Memory B cell (primary cell): ENCODE measurements at regions not wholly inside any gene's neighbourhood (a gene's known extent, or its start where the extent isn't known, plus 50 kb on each side); places are given as distances from the start of the nearest gene placed in this dataset.
A peak's percentile ranks its signal among the peaks of the same experiment; 100 is the strongest.

Source experiments
- ATAC-seq: fragments of 150-1000 bp; cut with Tn5 transposase; 2 replicates; pipeline ENCODE4 v1.10.0; 2021; ENCODE audit warnings: low read depth, mild to moderate bottlenecking, moderate library complexity
- DNase-seq, 2 donors: peaks; one replicate each; pipeline ENCODE4 v3.0.0; 2022; ENCODE audit warnings: low spot score in 2 of 2
- H3K27ac Mint-ChIP-seq: one replicate; pipeline ENCODE4 v1.8.0; 2022; ENCODE audit warnings: mild to moderate bottlenecking, moderate library complexity, mixed read lengths
- H3K27me3 Mint-ChIP-seq: one replicate; pipeline ENCODE4 v1.8.0; 2022; ENCODE audit warnings: mixed read lengths
- H3K36me3 Mint-ChIP-seq: one replicate; pipeline ENCODE4 v1.8.0; 2022; ENCODE audit warnings: mild to moderate bottlenecking, mixed read lengths
- H3K4me1 Mint-ChIP-seq: one replicate; pipeline ENCODE4 v1.8.0; 2022; ENCODE audit warnings: mixed read lengths
- H3K4me3 Mint-ChIP-seq: one replicate; pipeline ENCODE4 v1.8.0; 2022; ENCODE audit warnings: mild to moderate bottlenecking, moderate library complexity, mixed read lengths
- H3K9me3 Mint-ChIP-seq: one replicate; pipeline ENCODE4 v1.8.0; 2022; ENCODE audit warnings: mixed read lengths

- H3K9me3 Mint-ChIP-seq = no peaks in the 10 kb centered on the region
- H3K27me3 Mint-ChIP-seq = no peaks in the 10 kb centered on the region
- H3K27ac Mint-ChIP-seq = no peak overlapping the region
- peaks cover under 1% of the 10 kb centered on the region for H3K36me3 Mint-ChIP-seq
- DNase-seq = peak in 1 of 2 donors; percentile 9
- peak; percentile 74 for ATAC-seq
- no peak overlapping the region for H3K4me3 Mint-ChIP-seq
- H3K4me1 Mint-ChIP-seq = no peaks in the 10 kb centered on the region
Measured at GRCh38 chr6:126170978-126171382, 168.9 kb upstream of the CENPW start.

GRCh38 chr6:126172131-126172530 lies 167.8 kb upstream of the CENPW start:
- H3K36me3 Mint-ChIP-seq = no peaks in the 10 kb centered on the region
- no peaks in the 10 kb centered on the region for H3K27me3 Mint-ChIP-seq
- ATAC-seq (no peak), DNase-seq (no peak)
- H3K4me3 Mint-ChIP-seq = no peak overlapping the region
- H3K4me1 Mint-ChIP-seq = no peaks in the 10 kb centered on the region
- H3K27ac Mint-ChIP-seq = no peak overlapping the region
- H3K9me3 Mint-ChIP-seq = no peaks in the 10 kb centered on the region

GRCh38 chr6:126173265-126173664 lies 166.7 kb upstream of the CENPW start:
- H3K4me1 Mint-ChIP-seq = no peaks in the 10 kb centered on the region
- H3K27me3 Mint-ChIP-seq = no peaks in the 10 kb centered on the region
- no peaks in the 10 kb centered on the region for H3K9me3 Mint-ChIP-seq
- H3K4me3 Mint-ChIP-seq = no peak overlapping the region
- no peaks in the 10 kb centered on the region for H3K36me3 Mint-ChIP-seq
- ATAC-seq (no peak), DNase-seq (no peak)
- H3K27ac Mint-ChIP-seq = no peak overlapping the region

GRCh38 chr6:126174697-126175096 lies 165.2 kb upstream of the CENPW start:
- no peaks in the 10 kb centered on the region for H3K36me3 Mint-ChIP-seq
- no peak for ATAC-seq
- H3K9me3 Mint-ChIP-seq = no peaks in the 10 kb centered on the region
- H3K4me1 Mint-ChIP-seq = no peaks in the 10 kb centered on the region
- no peak overlapping the region for H3K27ac Mint-ChIP-seq
- no peak for DNase-seq
- no peaks in the 10 kb centered on the region for H3K27me3 Mint-ChIP-seq
- no peak overlapping the region for H3K4me3 Mint-ChIP-seq

- H3K9me3 Mint-ChIP-seq = no peaks in the 10 kb centered on the region
- no peaks in the 10 kb centered on the region for H3K4me1 Mint-ChIP-seq
- DNase-seq (no peak), ATAC-seq (no peak)
- H3K27me3 Mint-ChIP-seq = no peaks in the 10 kb centered on the region
- no peak overlapping the region for H3K27ac Mint-ChIP-seq
- no peaks in the 10 kb centered on the region for H3K36me3 Mint-ChIP-seq
- H3K4me3 Mint-ChIP-seq = no peak overlapping the region
Measured at GRCh38 chr6:126175251-126175650, 164.7 kb upstream of the CENPW start.

GRCh38 chr6:126176282-126176681 lies 163.6 kb upstream of the CENPW start:
- ATAC-seq (no peak), DNase-seq (no peak)
- H3K27me3 Mint-ChIP-seq = no peaks in the 10 kb centered on the region
- H3K27ac Mint-ChIP-seq = no peak overlapping the region
- H3K36me3 Mint-ChIP-seq = no peaks in the 10 kb centered on the region
- no peaks in the 10 kb centered on the region for H3K4me1 Mint-ChIP-seq
- H3K4me3 Mint-ChIP-seq = no peak overlapping the region
- no peaks in the 10 kb centered on the region for H3K9me3 Mint-ChIP-seq

- Mint-ChIP-seq H3K4me3 (no peak overlapping the region), H3K36me3 (no peaks in the 10 kb centered on the region), H3K27ac (no peak overlapping the region), H3K9me3 (no peaks in the 10 kb centered on the region), H3K4me1 (no peaks in the 10 kb centered on the region), H3K27me3 (no peaks in the 10 kb centered on the region)
- ATAC-seq (no peak), DNase-seq (no peak)
Measured at GRCh38 chr6:126180585-126180984, 159.3 kb upstream of the CENPW start.

GRCh38 chr6:126181173-126181741 lies 158.7 kb upstream of the CENPW start:
- H3K36me3 Mint-ChIP-seq = no peaks in the 10 kb centered on the region
- no peaks in the 10 kb centered on the region for H3K27me3 Mint-ChIP-seq
- H3K4me1 Mint-ChIP-seq = no peaks in the 10 kb centered on the region
- no peak overlapping the region for H3K27ac Mint-ChIP-seq
- ATAC-seq (no peak), DNase-seq (no peak)
- no peaks in the 10 kb centered on the region for H3K9me3 Mint-ChIP-seq
- H3K4me3 Mint-ChIP-seq = no peak overlapping the region

GRCh38 chr6:126181890-126182289 lies 158.0 kb upstream of the CENPW start:
- no peak for DNase-seq
- no peaks in the 10 kb centered on the region for H3K27me3 Mint-ChIP-seq
- no peak for ATAC-seq
- H3K4me1 Mint-ChIP-seq = no peaks in the 10 kb centered on the region
- no peaks in the 10 kb centered on the region for H3K36me3 Mint-ChIP-seq
- H3K9me3 Mint-ChIP-seq = no peaks in the 10 kb centered on the region
- no peak overlapping the region for H3K4me3 Mint-ChIP-seq
- no peak overlapping the region for H3K27ac Mint-ChIP-seq

- Mint-ChIP-seq H3K27ac (no peak overlapping the region), H3K36me3 (no peaks in the 10 kb centered on the region), H3K27me3 (no peaks in the 10 kb centered on the region), H3K4me1 (no peaks in the 10 kb centered on the region), H3K4me3 (no peak overlapping the region), H3K9me3 (no peaks in the 10 kb centered on the region)
- ATAC-seq (no peak), DNase-seq (no peak)
Measured at GRCh38 chr6:126182650-126183311, 157.1 kb upstream of the CENPW start.

- Mint-ChIP-seq H3K4me3 (no peak overlapping the region), H3K27ac (no peak overlapping the region), H3K36me3 (no peaks in the 10 kb centered on the region), H3K4me1 (no peaks in the 10 kb centered on the region), H3K9me3 (no peaks in the 10 kb centered on the region), H3K27me3 (no peaks in the 10 kb centered on the region)
- no peak for DNase-seq
- ATAC-seq = no peak
Measured at GRCh38 chr6:126185774-126186173, 154.1 kb upstream of the CENPW start.

- no peak overlapping the region for H3K27ac Mint-ChIP-seq
- peaks cover 3% of the 10 kb centered on the region for H3K9me3 Mint-ChIP-seq
- ATAC-seq = no peak
- no peak for DNase-seq
- no peaks in the 10 kb centered on the region for H3K27me3 Mint-ChIP-seq
- H3K36me3 Mint-ChIP-seq = peaks cover 1% of the 10 kb centered on the region
- H3K4me3 Mint-ChIP-seq = no peak overlapping the region
- H3K4me1 Mint-ChIP-seq = no peaks in the 10 kb centered on the region
Measured at GRCh38 chr6:126188279-126188909, 151.5 kb upstream of the CENPW start.

- no peak for DNase-seq
- no peak overlapping the region for H3K27ac Mint-ChIP-seq
- H3K36me3 Mint-ChIP-seq = peaks cover 7% of the 10 kb centered on the region
- no peaks in the 10 kb centered on the region for H3K27me3 Mint-ChIP-seq
- ATAC-seq = no peak
- no peaks in the 10 kb centered on the region for H3K4me1 Mint-ChIP-seq
- H3K9me3 Mint-ChIP-seq = peaks cover 3% of the 10 kb centered on the region
- H3K4me3 Mint-ChIP-seq = no peak overlapping the region
Measured at GRCh38 chr6:126195625-126196236, 144.2 kb upstream of the CENPW start.

- Mint-ChIP-seq H3K27ac (no peak overlapping the region), H3K36me3 (peaks cover 5% of the 10 kb centered on the region), H3K27me3 (no peaks in the 10 kb centered on the region), H3K4me1 (no peaks in the 10 kb centered on the region), H3K4me3 (no peak overlapping the region), H3K9me3 (no peaks in the 10 kb centered on the region)
- DNase-seq = no peak
- ATAC-seq = no peak
Measured at GRCh38 chr6:126198631-126199030, 141.3 kb upstream of the CENPW start.
